H1 (cell line): ENCODE measurements at regions not wholly inside any gene's neighbourhood (a gene's known extent, or its start where the extent isn't known, plus 50 kb on each side); places are given as distances from the start of the nearest gene placed in this dataset.

ENCODE experiments used
- CTCF ChIA-PET: fragments of 300-600 bp; sonication (Branson Sonifier 250); formaldehyde crosslinking; loops from one replicate; lab custom pipeline; 2021; ENCODE audit not compliant: partially characterized antibody; lab: Charles Lee
- POLR2A ChIA-PET: fragments of 300-600 bp; sonication (Branson Sonifier 250); formaldehyde crosslinking; loops from one replicate; lab custom pipeline; 2021; ENCODE audit warnings: inconsistent platforms; ENCODE audit not compliant: partially characterized antibody; lab: Charles Lee
- DNase-seq, 2 experiments: peaks; one replicate each; pipeline versions ENCODE4 v3.0.0 to v3.0.0-alpha.2; 2010 to 2022; ENCODE audit warnings: low spot score in 2 of 2, low read depth in 1 of 2, mixed read lengths in 1 of 2
- FAIRE-seq: peaks from 2 replicates; lab custom pipeline; 2011; peaks lifted over from hg19 to GRCh38; lab: Jason Lieb, UNC
- H2AFZ ChIP-seq: 2 replicates; pipeline ENCODE4 v1.8.1; 2012; ENCODE audit warnings: low read length, inconsistent platforms
- H2AK5ac ChIP-seq: 2 replicates; pipeline ENCODE4 v1.6.1; 2013; ENCODE audit warnings: low read depth, low read length
- H2BK120ac ChIP-seq: replicated peaks from 2 replicates; pipeline ENCODE3; 2013; ENCODE audit warnings: low read depth, low read length, inconsistent platforms
- H2BK12ac ChIP-seq: 2 replicates; pipeline ENCODE4 v1.6.1; 2013; ENCODE audit warnings: low read depth, low read length
- H2BK15ac ChIP-seq: 2 replicates; pipeline ENCODE4 v1.6.1; 2013; ENCODE audit warnings: low read length
- H2BK20ac ChIP-seq: 2 replicates; pipeline ENCODE4 v1.6.1; 2013; ENCODE audit warnings: low read length
- H2BK5ac ChIP-seq: 2 replicates; pipeline ENCODE4 v1.6.1; 2013; ENCODE audit warnings: low read depth, low read length
- H3K14ac ChIP-seq: 2 replicates; pipeline ENCODE4 v1.6.1; 2013; ENCODE audit warnings: inconsistent platforms; ENCODE audit not compliant: insufficient read length
- H3K18ac ChIP-seq: 2 replicates; pipeline ENCODE4 v1.6.1; 2013; ENCODE audit warnings: low read length; ENCODE audit errors: extremely low read depth
- H3K23ac ChIP-seq: 2 replicates; pipeline ENCODE4 v1.6.1; 2013; ENCODE audit warnings: inconsistent platforms; ENCODE audit not compliant: insufficient read length
- H3K23me2 ChIP-seq: 2 replicates; pipeline ENCODE4 v1.6.1; 2013; ENCODE audit warnings: low read depth, low read length
- H3K27ac ChIP-seq: 2 replicates; pipeline ENCODE4 v1.6.1; 2011; ENCODE audit warnings: low read depth, low read length, inconsistent platforms
- H3K27me3 ChIP-seq, 4 experiments: replicated peaks in 1 of 4; 1 replicate in 1 of 4; 2 replicates in 3 of 4; pipeline versions ENCODE4 v1.6.1 to v1.8.1; 2011 to 2013; ENCODE audit warnings: low read length in 3 of 4, mild to moderate bottlenecking in 3 of 4, inconsistent platforms in 2 of 4, mixed read lengths in 2 of 4, moderate library complexity in 1 of 4; ENCODE audit not compliant: control insufficient read depth in 3 of 4, insufficient read depth in 3 of 4; ENCODE audit errors: extremely low read depth in 1 of 4
- H3K36me3 ChIP-seq, 4 experiments: 2 replicates each; pipeline versions ENCODE4 v1.6.1 to v1.8.1; 2011 to 2013; ENCODE audit warnings: mild to moderate bottlenecking in 4 of 4, low read length in 3 of 4, moderate library complexity in 2 of 4, control low read depth in 1 of 4, inconsistent platforms in 1 of 4; ENCODE audit not compliant: insufficient read depth in 4 of 4, control insufficient read depth in 2 of 4
- H3K4ac ChIP-seq: replicated peaks from 2 replicates; pipeline ENCODE3; 2013; ENCODE audit warnings: low read length, low read depth, mixed read lengths, inconsistent platforms; ENCODE audit not compliant: insufficient read length
- H3K4me1 ChIP-seq, 4 experiments: replicated peaks in 1 of 4; 1 replicate in 1 of 4; 2 replicates in 3 of 4; pipeline versions ENCODE4 v1.6.1 to v1.8.1; 2011 to 2013; ENCODE audit warnings: low read length in 3 of 4, inconsistent platforms in 2 of 4, mixed read lengths in 1 of 4; ENCODE audit not compliant: insufficient read depth in 4 of 4, control insufficient read depth in 3 of 4
- H3K4me2 ChIP-seq, 2 experiments: 2 replicates each; pipeline versions ENCODE4 v1.6.1 to v1.8.1; 2011 to 2013; ENCODE audit warnings: low read depth in 2 of 2, low read length in 2 of 2, control low read depth in 1 of 2, inconsistent platforms in 1 of 2, mild to moderate bottlenecking in 1 of 2; ENCODE audit not compliant: insufficient read depth in 1 of 2
- H3K4me3 ChIP-seq, 4 experiments: fragments of 200-600, 300-600 bp in 1 of 4; sonication (generic), shearing (Covaris generic), sonication (Bioruptor Twin) in 1 of 4; 2 replicates each; pipeline versions ENCODE4 v1.5.1 to v1.8.1; 2011 to 2016; ENCODE audit warnings: low read length in 4 of 4, low read depth in 3 of 4, control low read depth in 2 of 4, inconsistent platforms in 2 of 4, mild to moderate bottlenecking in 2 of 4, mixed read lengths in 1 of 4, moderate library complexity in 1 of 4; ENCODE audit not compliant: insufficient read depth in 2 of 4; ENCODE audit errors: extremely low read depth in 1 of 4
- H3K56ac ChIP-seq: replicated peaks from 2 replicates; pipeline ENCODE3; 2013; ENCODE audit warnings: low read depth, mild to moderate bottlenecking, mixed read lengths, low read length, inconsistent platforms; ENCODE audit not compliant: insufficient read length
- H3K79me1 ChIP-seq: 2 replicates; pipeline ENCODE4 v1.6.1; 2013; ENCODE audit warnings: low read depth, low read length, control low read depth
- H3K79me2 ChIP-seq, 2 experiments: 2 replicates each; pipeline versions ENCODE4 v1.6.1 to v1.8.1; 2012 to 2013; ENCODE audit warnings: low read length in 2 of 2, mild to moderate bottlenecking in 2 of 2, inconsistent platforms in 1 of 2; ENCODE audit not compliant: insufficient read depth in 2 of 2, control insufficient read depth in 1 of 2
- H3K9ac ChIP-seq, 4 experiments: replicated peaks in 1 of 4; 1 replicate in 1 of 4; 2 replicates in 3 of 4; pipeline versions ENCODE4 v1.6.1 to v1.8.1; 2011 to 2013; ENCODE audit warnings: low read depth in 3 of 4, low read length in 3 of 4, control low read depth in 2 of 4, mild to moderate bottlenecking in 2 of 4, moderate library complexity in 2 of 4, inconsistent platforms in 1 of 4; ENCODE audit errors: extremely low read depth in 1 of 4
- H3K9me3 ChIP-seq, 2 experiments: 2 replicates each; pipeline versions ENCODE4 v1.6.1 to v1.8.1; 2012 to 2013; ENCODE audit warnings: mild to moderate bottlenecking in 2 of 2, moderate library complexity in 2 of 2, control low read depth in 1 of 2, inconsistent platforms in 1 of 2, low read depth in 1 of 2, low read length in 1 of 2, mixed read lengths in 1 of 2; ENCODE audit not compliant: insufficient read depth in 2 of 2
- H4K20me1 ChIP-seq, 2 experiments: replicated peaks in 1 of 2; 2 replicates each; pipeline versions ENCODE3 to v1.8.1; 2011 to 2013; ENCODE audit warnings: inconsistent platforms in 2 of 2, low read length in 2 of 2, mild to moderate bottlenecking in 1 of 2; ENCODE audit not compliant: insufficient read depth in 2 of 2, control insufficient read depth in 1 of 2
- H4K5ac ChIP-seq: 2 replicates; pipeline ENCODE4 v1.6.1; 2013; ENCODE audit warnings: low read length, low read depth, mixed read lengths, inconsistent platforms; ENCODE audit not compliant: insufficient read length
- H4K8ac ChIP-seq: 2 replicates; pipeline ENCODE4 v1.8.0; 2013; ENCODE audit warnings: mild to moderate bottlenecking, moderate library complexity, low read length, inconsistent platforms; ENCODE audit not compliant: insufficient read depth; ENCODE audit errors: extremely low read depth
- H4K91ac ChIP-seq: replicated peaks from 2 replicates; pipeline ENCODE3; 2013; ENCODE audit warnings: low read length, mixed read lengths, inconsistent platforms; ENCODE audit not compliant: insufficient read length
- EZH2 ChIP-seq: fragments of 200-600 bp; sonication (generic); IDR thresholded peaks from 2 replicates; pipeline ENCODE4 v1.7.1; 2012; ENCODE audit warnings: low read depth, mild to moderate bottlenecking, moderate library complexity, low read length, inconsistent platforms; ENCODE audit not compliant: severe bottlenecking
- WGBS, 2 experiments: shearing (Covaris generic) in 1 of 2; methylation state at CpG; one replicate each; pipeline versions ENCODE4 v1.1.6 to v1.1.7; 2013 to 2015; ENCODE audit warnings: low lambda C conversion rate in 2 of 2, mixed read lengths in 2 of 2, inconsistent platforms in 1 of 2, low coverage in 1 of 2, missing lambda C conversion rate in 1 of 2; ENCODE audit not compliant: insufficient replicate concordance in 2 of 2, insufficient coverage in 1 of 2, insufficient read length in 1 of 2; ENCODE audit errors: extremely low coverage in 1 of 2, missing lambda C conversion rate in 1 of 2; 5-methylcytosine and 5-hydroxymethylcytosine counted together

DNA sequence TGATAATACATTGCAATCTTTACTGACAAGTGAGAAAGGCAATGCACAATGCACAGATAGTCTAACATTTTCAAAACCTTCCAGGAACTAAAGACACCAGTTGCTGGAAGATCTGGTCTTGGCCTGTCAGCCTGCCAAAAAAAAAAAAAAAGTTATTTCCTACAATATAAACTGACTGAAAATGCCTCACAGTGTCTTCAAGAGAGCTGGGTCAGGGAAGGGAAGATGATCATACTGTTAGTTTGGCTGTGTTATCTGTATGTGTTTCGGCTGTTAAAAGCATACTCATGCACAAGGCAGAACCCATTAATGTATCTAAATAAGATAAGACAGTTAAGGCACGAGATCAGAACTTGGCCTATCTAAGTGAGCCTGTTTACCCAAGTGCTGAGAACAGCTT is 673.4 kb downstream of the MECOM start:
- Histone ChIP-seq H3K14ac (no peak overlapping the region), H2AFZ (no peak overlapping the region), H2BK120ac (no peak overlapping the region), H3K4ac (no peak overlapping the region), H4K5ac (no peak overlapping the region), H3K27me3 (no peaks in the 10 kb centered on the region), H2BK15ac (no peak overlapping the region), H3K4me3 (no peak overlapping the region), H2BK12ac (no peak overlapping the region), H3K4me1 (no peaks in the 10 kb centered on the region), H4K20me1 (no peaks in the 10 kb centered on the region), H3K23me2 (no peaks in the 10 kb centered on the region), H3K79me1 (no peaks in the 10 kb centered on the region), H3K79me2 (no peaks in the 10 kb centered on the region), H3K36me3 (no peaks in the 10 kb centered on the region), H4K91ac (no peak overlapping the region), H2BK5ac (no peak overlapping the region), H2BK20ac (no peak overlapping the region), H3K4me2 (no peak overlapping the region), H3K9ac (no peak overlapping the region; a peak in 1 of 7 replicates), H3K9me3 (no peaks in the 10 kb centered on the region), H4K8ac (no peak overlapping the region), H3K56ac (no peak overlapping the region), H3K18ac (no peak overlapping the region), H3K23ac (no peak overlapping the region), H3K27ac (no peak overlapping the region), H2AK5ac (no peak overlapping the region)
- 86% methylated on average over 2 of the region's 2 CpGs; no CpG with 5 or more reads in 1 of the 2 experiments for WGBS, 2 experiments
- FAIRE-seq: no peak
- no peak for TF ChIP-seq EZH2
- CTCF ChIA-PET: no interaction called here
- DNase-seq: no peak
- POLR2A ChIA-PET: no interaction called here
